NCI-H69 (cell line): ENCODE measurements at regions not wholly inside any gene's neighbourhood (a gene's known extent, or its start where the extent isn't known, plus 50 kb on each side); places are given as distances from the start of the nearest gene placed in this dataset.
A peak's percentile ranks its signal among the peaks of the same experiment; 100 is the strongest.
"Not testable (repeated sequence)": the region's sequence is repeated elsewhere in the genome, so short reads cannot be mapped to it uniquely, and the experiment has no call there.

Experiments used
- DNase-seq: peaks from one replicate; lab custom pipeline; 2025; lab: John Stamatoyannopoulos, UW

DNA sequence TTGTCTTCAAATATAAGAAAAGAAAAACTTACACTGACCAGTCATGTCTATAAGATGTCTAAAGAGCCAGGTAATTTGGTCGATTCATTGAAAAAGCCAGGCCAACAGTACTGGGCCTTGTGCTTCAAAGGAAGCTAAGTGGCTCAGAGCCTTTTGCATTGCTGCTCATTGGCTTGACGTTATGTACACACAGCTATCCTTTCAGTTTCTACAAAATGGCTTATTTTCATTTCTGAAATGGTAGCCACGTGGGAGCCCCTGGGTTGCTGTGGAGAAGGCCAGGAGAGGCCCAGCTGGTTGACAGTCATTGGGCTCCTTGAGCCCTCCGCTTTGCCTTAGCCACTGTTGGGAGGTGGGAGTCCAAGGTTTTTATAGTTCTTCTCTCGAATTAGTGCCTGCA lies 199.1 kb upstream of the CXorf66 start:
- no peak for DNase-seq

DNA sequence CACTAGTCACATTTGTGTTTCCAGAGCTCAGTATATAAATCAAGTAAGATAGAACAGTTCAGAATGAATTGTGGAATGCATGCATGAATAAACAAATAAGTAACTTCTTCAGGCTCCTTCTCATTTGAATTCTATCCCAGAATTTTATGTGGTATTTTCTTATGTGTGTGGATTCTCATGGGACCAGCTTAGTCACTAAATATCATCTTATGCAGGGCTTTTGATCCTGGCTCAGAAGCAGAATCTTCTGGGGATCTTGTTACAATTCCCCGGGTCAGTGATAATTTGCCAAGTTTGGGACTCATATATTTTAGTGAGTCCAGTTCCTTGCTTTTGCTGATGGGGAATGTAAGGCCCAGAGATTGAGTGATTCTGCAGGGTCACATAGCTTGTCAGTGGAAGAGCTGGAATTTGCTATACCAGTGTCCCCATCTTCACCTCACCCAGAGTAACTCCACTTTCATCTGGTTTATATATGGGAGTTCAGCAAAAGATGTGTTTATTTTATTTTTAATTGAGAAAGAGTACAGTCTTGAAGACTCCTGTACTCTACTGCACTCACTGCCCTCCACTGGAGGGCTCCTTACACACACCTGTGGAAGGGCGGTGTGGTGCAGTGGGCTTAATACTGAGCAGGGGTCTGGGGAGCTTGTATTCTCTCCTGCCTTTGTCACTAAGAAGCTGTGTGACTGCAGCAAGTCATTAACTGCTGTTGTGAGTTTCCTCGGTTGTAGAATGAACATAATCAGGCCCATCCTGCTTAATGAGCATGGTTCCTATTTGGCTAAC lies 198.2 kb upstream of the CXorf66 start:
- DNase-seq, result no peak

DNA sequence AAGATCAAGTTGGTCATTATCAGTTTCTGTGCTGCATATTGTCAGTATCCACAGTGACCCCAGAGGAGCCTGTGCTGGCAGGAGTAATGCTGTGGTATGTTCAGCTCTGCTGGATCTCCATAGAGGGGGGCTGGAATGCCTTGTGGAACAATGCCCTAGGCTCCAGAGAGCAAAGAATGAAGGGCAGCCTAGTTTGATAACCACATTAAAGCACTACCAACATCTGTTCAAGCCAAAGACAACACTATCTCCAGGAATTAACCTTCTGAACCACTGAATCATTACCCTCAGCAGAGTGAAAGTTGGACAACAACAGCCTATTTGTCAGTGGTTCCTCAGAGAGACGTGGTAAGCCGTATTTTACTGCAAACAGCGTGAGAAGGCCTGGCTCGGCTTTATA lies 192.3 kb upstream of the CXorf66 start:
- DNase-seq, result no peak

DNA sequence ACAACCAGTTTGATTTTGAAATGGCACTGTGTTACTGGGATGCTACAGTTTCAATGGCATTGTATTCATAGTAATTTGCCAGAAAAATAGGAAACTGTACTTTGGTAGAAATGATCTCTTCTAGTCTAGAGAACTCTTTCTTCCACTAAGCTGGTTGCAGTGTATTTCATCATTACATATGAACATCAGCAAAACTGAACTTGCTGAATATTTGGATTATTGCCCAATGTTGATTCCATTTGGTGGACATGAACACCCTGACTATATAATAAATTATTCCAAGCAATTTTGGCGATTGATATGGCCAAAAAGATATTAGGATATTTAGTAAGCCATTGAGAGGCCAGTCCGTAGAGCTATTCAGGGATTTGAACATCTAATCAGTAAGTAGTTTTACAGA lies 191.8 kb upstream of the CXorf66 start:
- no peak for DNase-seq

DNA sequence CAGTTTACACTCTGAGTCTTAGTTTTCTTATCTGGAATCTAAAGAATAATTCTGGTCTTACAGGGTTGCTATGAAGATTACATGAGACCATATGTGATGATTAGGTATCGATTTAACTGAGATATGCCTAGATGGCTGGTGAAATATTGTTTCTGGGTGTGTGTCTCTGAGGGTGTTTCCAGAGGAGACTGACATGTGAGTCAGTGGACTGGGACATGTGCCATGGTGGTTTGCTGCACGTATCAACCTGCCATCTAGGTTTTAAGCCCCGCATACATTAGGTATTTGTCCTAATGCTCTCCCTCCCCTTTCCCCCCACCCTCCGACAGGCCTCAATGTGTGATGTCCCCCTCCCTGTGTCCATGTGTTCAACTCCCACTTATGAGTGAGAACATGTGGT lies 186.0 kb upstream of the CXorf66 start:
- DNase-seq, result no peak

DNA sequence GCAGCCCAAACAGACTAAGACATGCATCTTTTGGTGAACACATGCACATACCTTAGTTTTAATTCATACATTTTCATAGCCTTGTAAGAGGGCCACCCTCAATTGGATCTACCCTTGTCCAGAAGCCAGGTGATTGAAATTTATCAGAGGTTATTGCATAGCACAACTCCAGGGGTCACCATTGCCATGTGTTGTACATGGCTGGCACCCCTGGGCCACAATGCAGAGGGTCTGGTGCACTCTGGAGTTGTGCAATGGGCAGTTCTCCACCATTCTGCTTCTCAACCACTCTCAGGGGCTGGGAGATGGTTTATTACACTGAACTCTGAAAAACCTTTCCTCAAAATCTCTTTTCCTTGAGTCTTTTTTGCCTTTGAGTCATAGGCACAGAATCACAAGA lies 184.4 kb upstream of the CXorf66 start:
- DNase-seq, result no peak

DNA sequence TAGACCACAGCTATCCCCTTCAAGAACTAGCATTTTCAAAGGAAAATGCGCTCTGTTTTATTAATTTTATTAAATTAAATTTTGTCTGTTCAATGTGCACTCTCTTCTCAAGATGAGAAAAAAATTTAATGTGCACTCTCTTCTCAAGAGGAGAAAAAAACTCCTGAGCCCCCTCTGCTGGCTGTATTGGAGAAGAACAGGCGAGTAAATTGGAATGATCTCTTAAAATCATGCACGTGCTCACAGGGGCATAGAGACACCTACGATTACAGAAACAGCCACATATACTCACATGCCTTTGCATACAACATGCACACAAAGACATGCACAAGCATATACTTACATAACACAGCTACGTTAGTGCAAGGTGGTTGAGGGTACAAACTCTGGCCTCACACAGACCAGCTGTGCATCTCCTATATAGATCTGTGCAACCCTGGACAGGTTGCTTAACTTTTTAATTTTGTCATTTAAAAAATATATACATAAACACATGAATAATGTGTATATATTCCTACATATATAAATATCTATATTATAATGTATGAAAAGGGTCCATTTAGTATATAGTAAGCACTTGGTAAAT lies 176.2 kb upstream of the CXorf66 start:
- peak; percentile 24 for DNase-seq

DNA sequence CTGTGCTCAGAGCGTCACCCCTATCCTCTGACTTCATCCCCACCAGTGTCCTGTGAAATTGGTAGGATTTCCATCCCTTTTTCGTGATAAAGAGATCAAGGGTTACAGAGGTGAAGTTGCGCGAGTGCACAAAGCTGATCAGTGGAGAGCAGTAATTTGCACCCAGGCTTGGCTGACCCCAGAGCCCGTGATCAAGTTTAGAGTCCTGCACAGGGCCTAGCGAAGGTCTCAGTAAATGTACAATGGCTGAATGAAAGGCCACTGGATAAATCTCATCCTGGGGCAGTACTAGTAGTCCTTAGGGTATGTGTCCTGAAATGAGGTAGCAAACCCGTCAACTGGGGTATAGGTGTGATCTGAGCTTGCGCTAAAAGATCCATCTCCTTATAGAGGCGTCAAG lies 173.2 kb upstream of the CXorf66 start:
- DNase-seq, result not testable (repeated sequence)

DNA sequence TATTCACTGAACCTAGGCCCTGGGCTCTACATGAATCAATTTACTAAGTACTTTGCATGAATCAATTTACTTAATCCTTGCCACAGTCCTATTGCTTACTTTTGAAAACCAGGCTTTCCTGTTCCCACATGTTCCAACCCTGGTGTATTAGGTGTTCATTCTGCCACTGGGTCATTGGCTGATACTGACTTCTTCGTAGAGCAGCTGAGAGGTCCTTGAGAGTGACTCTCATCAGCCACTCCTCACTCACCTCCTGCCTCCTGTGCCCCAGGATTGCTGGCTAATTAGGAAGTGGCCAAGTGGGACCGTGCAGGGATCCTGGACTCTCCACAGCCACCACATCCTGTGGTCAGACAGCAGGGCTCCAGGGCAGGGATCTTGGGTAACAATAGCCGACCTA lies 172.7 kb upstream of the CXorf66 start:
- not testable (repeated sequence) for DNase-seq

DNA sequence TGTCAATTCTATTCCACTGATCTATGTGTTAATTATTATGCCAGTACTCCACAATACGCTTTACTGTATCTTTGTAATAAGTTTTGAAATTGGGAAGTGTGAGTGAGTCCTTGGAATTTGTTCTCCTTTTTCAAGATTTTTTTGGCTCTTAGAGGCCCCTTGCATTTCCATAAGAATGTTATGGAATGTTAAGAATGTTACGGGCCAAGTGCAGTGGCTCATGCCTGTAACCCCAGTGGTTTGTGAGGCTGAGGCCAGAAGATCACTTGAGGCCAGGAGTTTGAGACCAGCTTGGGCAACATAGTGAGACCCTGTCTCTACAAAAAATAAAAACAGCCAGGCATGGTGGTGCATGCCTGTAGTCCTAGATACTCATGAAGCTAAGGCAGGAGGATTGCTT lies 167.6 kb upstream of the CXorf66 start:
- DNase-seq, result no peak

DNA sequence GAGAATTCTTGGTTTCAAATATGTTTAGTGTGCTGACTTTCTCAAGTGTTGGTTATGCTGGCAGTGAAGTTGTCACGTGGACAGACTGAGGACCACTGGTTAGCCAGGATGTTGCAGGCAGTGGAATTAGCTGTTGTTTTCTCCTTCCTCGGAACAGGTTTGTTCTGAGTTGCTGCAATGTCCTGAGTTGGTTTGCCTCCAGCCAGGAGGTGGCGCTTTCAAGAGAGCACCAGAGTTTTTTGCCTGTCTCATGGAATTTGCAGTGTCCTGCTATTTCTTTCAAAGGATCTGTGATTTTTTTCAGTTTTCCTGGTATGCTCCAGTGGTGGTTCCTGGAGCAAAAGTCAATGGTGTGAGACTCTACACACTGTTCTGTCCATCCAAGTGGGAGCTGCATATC lies 158.1 kb upstream of the CXorf66 start:
- DNase-seq, result no peak

DNA sequence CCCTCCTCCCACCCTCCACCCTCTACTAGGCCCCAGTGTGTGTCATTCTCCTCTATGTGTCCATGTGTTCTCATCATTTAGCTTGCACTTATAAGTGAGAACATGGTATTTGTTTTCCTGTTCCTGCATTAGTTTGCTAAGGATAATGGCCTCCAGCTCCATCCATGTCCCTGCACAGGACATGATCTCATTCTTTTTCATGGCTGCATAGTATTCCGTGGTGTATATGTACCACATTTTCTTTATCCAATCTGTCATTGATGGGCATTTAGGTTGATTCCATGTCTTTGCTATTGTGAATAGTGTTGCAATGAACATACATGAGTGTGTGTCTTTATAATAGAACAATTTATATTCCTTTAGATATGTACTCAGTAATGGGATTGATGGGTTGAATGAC lies 148.7 kb upstream of the CXorf66 start:
- DNase-seq, result not testable (repeated sequence)

DNA sequence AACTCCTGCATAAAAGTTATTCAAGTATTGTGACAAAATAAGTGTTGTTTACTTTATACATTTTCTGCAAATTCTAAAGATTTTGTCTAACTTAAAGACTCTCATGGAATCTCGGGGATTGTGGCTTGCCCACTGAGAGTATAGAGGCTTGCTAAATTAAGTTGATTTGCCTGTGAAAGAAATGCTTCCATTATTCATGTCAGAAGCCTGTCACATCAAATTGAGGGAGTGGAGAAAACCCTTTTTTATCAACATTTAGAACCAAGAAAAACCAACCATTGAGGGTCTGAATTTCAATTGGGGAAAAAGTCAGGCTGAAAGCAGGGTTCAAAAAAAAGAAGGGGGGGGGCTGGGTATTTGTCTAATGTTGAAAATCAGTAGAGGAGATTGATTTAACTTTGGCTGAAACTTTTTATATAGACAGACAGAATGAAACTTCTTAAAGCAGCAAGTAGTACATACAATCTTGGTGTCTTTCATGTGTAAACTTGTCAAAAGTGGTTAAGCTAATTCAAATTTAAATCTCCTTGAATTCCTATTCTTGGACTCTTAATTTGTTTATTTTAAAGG lies 144.8 kb upstream of the CXorf66 start:
- no peak for DNase-seq

DNA sequence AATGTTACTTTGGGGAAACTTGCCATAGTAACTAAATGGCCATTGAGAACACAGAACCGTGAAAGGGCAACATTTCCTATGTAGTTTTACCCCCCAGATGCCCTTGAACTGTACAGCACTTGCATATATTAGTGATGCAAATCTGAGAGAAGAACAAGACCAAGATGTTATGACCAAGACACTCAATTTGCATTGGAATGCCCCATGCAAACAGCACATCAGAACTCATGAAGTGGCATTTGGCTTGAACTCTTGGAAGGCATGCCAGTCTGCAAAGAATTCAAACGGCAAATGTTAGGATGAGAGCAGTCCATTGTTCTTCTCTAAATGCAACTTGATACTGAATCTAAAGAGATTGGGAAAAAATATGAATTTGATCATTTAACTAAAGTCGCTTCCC lies 139.4 kb upstream of the CXorf66 start:
- no peak for DNase-seq

DNA sequence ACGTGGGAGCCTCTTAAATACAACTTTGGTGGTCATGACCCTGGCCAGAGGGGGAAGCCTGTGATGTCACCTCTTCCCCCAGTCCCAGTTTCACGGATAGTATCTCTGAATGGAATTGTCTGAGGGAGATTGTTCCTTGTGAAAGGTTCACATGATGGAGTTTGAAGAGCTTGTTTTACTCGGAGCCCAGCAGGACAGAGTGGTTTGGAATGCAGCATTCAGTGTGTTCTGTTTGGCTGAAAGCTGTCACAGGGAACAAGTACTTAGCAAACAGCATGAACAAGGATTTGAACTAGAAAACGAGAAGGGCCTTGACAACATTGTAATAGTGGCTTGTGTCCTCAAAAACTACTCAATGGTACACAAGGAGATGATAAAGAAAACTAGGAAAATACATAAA lies 133.9 kb upstream of the CXorf66 start:
- no peak for DNase-seq

DNA sequence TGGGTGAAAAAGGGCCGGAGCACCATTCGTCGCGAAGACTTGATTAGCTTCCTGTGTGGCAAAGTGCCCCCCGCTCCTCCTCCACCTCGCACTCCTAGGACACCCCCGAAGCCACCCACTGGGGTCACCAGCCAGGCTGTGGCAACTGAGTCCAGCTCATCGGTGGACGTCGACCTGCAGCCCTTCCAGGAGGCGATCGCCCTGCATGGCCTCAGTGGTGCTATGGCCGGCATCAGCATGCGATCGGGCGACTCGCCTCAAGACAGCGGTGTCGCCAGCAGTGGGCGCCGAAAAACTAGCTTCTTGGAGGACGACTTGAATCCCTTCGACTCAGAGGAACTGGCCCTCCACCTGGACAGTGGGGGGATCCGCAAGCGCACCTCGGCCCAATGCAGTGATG lies 126.8 kb upstream of the CXorf66 start:
- DNase-seq, result no peak

DNA sequence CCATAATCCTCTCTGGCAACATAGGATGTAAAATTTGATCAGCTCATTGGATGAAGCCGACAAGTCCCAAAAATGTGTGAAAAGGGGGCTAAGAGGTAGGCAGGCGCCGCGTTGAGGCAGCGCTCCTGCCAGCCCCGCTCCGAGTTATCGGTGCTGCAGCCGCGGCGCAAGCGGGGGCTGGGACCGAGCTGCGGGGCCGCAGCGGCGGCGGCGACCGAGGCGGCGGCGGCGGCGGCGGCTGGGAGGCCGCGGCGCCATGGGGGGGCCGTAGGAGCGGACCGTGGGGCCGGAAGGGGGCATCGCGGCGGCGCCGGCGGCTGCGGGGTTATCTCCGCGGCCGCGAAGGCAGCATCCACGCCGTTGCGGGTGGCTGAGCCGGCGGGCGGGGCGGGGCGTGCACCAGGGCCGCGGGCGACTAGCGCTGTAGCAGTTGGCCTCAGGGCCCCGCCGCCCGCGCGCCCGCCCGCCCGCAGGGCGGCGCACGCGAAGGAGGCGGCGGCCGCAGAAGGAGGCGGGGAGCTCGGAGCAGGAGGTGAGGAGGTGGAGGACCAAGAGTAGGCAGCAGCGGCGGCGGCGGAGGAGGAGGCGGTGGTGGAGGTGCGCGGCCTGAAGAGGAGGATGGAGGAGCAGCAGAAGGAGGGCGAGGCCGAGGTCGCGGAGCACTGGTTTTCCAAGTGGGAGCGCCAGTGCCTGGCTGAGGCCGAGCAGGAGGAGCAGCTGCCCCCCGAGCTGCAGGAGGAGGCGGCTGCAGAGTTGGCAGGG lies 126.0 kb upstream of the CXorf66 start:
- peak; percentile 54 for DNase-seq

DNA sequence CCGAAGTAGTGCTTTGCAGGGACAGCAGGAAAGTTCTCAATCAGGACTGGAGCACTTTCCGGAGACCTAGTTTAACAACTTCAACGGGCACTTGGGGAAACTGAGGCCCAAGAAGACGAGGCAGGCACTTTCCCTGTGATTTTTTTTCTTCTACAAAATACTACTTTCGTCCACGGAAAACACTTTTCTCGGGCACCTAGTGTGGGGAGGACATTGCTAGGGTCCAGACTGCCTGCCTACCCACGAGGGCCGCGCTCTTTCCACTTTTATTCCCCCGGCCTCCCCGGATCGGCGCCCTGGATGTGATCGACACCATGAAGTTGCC lies 125.4 kb upstream of the CXorf66 start:
- DNase-seq, result no peak

DNA sequence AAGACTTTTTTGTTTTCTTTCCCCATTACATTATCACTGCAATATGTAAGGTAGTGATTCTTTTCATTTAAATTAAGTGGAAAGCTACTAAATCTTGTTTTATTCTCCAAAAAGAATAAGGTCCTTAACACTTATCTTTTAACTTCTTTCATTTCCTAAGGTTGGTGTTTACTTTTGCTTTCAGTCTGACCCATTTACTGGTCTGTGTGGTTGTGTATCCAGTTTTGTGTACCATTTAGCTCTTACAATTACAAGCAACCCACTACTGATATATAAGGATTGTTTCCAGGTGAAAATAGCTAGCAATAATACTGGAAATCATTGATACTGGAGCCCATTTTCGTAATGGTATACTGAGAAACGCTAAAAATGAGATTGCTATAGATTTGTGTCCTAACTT lies 123.1 kb upstream of the CXorf66 start:
- DNase-seq, result no peak

DNA sequence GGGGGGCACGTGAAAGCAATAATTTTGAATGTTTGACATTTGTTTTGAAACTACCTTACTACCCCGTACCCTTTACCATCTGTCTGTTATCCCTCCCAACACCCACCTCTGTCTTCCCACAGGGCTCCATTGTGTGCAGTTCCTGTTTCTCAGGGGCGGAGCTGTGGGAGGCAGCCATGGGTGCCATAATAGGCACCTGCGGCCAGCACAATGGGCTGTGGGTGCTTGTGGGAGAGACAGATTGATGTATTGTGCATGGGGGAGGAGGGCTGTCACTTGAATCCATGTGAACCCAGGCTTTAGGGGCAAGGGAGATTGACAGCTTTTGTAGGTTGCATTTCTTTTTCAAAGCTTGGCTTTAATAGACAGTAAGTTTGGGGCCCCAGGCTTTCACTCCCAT lies 122.6 kb upstream of the CXorf66 start:
- peak; percentile 81 for DNase-seq

DNA sequence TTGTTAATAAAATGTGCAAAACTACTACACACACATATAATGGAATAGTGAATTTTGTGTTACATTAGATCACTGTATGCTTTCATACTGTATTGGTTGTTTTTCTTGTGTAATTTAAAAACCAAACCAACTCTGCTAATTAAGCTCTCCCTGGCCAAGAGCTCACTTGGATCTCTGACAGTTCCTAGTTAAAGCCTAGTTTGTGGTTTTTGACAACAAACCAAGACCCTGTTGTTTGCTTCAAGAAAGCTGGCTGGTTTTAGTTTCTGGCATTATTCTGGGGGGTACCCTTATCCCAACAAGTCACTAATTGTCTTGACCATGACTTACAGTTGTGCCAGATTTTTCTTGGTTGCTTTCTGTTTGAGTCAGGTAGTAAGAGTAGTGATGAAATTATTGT lies 121.4 kb upstream of the CXorf66 start:
- no peak for DNase-seq

DNA sequence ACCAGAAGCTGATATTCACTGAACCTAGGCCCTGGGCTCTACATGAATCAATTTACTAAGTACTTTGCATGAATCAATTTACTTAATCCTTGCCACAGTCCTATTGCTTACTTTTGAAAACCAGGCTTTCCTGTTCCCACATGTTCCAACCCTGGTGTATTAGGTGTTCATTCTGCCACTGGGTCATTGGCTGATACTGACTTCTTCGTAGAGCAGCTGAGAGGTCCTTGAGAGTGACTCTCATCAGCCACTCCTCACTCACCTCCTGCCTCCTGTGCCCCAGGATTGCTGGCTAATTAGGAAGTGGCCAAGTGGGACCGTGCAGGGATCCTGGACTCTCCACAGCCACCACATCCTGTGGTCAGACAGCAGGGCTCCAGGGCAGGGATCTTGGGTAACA lies 109.5 kb upstream of the CXorf66 start:
- DNase-seq, result not testable (repeated sequence)

DNA sequence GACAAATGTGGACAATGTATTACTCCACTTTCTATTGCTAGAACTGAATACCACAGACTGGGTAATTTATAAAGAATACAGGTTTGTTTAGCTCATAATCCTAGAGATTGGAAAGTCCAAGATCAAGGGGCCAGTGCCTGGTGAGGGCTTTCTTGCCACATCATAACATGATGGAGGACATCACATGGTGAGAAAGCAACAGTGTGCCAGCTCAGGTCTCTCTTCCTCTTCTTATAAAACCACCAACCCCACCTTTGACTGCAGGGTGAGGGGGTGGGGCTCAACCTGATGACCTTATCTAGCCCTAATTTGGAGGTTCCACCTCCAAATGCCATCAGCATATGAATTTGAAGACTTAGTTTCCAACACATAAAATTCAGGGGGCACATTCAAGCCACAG lies 105.7 kb upstream of the CXorf66 start:
- DNase-seq, result no peak
